GM21723 (cell line): ENCODE measurements at regions not wholly inside any gene's neighbourhood (a gene's known extent, or its start where the extent isn't known, plus 50 kb on each side); places are given as distances from the start of the nearest gene placed in this dataset.

Experiments used
- ATAC-seq: cut with Tn5 transposase; IDR thresholded peaks from one replicate; pipeline ENCODE4 v1.9.1; 2021; ENCODE audit warnings: mild to moderate bottlenecking, moderate library complexity; ENCODE audit not compliant: unreplicated experiment

DNA sequence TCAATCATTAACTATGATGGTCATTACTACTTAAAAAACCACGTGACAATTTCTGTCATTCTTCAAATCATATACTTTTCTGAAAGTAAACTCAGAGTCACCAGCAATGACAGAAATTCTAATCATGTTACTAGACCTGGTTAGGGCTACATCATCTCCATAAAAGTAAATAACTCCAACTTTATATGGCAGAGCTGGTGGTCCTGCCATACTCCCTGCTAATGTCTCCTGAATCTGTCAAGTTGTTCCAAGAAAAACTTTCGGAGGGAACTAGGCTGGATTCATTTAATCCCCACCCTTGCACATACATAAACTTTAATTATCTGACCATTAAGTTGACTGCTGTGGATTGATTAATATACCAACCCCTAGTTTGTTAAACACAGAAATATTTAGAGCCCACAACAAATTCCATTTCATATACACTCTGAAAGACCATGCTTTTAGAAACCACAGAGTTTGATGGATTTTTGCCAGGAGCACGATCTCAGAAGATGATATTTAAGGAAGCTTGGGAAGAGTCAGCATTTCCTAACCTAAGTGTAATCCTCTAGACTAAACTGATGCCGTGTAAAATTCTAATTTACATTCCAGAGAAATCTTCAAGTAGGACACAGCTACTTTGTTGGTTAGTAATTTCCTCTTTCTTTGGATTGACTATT is 577.0 kb downstream of the FAT4 start:
- no peak for ATAC-seq

DNA sequence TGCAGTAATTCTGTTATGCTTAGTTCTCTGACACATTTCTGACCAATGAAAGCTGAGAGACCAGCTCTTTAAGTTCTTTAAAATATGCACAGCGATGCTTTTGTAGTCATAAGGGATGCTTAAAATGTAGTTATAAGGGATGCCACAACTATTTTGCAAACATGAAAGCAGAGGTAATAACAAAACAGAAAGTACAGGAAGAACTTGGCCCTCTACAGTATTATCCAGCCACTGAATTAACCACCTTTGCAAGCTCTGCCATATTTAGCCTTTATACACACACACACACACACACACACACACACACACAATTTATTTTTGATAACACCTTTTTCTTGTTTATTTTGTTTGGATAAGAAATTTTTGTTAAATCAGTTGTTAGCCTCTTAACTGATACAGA is 590.0 kb downstream of the FAT4 start:
- ATAC-seq, result no peak

DNA sequence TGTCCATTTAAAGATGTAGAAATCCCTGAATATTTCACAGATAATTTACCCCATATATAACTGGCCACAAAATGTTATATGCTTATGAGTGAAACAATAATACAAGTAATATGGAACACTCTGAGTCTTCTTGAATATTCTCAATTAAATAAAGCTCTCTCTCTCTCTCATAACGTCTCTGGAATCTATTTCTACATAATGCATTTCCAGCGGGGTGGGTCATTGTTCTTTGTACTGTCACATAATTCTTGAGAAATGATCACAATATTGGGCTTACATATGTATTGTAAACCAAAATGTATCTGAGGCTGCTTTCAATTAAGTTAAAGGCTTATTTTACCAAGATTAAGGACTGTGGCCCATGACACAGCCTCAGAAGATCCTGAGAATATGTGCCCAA is 596.3 kb downstream of the FAT4 start:
- ATAC-seq, result no peak

DNA sequence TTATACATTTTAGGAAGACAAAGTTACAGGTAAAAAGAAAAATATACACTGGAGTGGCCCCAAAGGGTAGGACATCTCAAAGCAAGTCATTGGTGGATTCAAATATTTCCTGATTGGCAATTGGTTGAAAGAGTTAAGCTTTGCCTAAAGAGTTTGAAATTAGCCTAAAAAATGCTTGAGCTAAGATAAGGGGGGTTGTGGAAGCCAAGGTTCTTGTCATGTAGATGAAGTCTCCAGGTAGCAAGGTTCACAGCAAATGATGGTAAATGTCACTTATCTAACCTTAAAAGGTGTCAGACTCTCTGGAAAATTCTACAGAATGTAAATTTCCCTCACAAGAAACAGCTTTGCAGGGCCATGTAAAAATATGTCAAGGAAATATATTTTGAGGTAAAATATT is 596.7 kb downstream of the FAT4 start:
- ATAC-seq, result no peak

DNA sequence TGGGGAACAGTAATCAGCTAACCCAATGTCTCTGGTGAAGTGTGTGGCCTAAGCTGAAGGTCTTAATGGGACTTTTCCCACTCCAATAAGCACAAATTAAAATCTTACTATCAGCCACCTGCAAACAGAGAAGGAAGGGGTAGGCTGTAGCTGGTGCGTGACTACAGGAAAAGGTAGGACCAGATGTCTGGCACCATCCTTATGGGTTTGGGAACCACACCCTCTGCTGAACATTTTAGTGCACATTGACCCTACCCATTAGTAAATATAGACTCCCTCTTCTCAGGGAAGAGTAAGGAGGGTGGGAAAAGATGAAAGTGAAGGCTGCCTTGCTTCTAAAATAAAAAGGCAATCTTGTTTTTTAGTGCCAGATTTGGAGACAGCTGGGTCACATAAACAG is 602.8 kb downstream of the FAT4 start:
- ATAC-seq, result no peak

DNA sequence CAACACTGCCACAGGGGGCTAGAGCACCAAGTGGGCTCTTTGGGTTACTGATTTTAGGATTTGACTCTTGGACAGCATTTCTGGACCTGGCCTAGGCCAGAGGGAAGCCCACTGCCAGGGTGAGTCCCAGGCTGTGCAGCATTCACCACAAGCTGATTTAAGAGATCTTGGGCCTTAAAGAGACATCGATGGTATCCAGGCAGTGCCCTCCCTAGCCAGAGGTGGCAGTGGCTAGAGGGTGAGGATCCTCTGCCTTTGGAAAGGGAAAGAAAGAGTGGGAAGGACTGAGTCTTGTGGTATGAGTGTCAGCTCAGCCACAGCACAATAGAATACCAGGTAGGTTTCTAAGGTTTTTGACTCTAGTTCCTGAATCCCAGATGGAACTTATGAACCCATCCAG is 613.9 kb downstream of the FAT4 start:
- ATAC-seq, result no peak

DNA sequence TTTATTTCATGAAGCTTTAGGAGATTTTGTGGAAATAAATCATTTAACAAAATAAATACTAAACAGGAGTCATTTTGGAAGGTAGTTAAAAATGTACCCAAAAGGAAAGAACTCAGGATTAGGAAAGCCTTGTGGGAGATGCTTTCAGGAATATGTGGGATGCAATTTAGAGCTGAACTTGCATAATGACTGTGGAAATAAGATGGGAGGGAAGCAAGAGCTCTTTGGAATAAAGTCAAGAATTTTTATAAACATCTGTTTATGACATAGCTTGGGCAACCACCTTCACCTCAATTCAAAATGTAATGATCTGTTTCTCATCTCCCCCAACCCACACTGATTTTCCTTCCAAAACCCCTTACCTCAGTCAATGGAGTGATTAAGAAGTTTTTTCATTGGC is 623.8 kb downstream of the FAT4 start:
- ATAC-seq, result no peak

DNA sequence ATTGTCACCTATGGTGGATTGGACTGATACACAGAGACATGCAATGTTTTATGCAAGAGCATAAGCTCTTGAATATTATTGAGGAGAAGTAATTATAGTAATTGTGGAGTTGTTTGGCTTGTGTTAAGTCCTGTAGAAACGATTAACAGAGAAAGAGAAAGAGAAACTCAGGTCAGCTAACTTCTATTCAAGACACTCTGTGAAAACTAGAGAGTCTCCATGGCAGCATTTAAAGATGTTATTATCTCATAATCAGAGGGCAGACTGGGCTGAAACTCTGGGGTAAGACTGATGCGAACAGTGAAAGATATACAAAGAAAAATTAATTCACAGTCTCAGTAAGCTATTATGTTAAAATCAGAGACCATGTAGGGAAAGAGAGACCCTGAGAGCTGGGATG is 625.7 kb downstream of the FAT4 start:
- ATAC-seq, result no peak

DNA sequence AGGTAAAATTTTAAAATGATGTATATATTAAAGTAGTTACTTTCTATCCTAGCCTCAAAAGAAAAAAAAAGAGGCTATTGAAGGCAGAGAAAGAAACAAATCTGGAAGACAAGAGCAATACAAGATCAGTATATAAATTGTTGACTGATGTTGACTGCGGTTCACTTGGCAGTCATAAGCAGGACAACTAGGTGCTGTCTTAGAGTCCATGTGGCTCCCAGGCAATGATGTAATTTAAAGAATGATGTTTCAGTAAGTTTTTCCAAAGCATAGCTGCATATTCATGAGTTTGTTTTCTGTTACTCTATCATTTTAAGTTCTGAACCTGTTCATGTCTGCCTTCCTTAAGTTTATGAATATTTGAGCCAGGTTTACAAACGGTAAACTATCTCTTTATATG is 630.2 kb downstream of the FAT4 start:
- no peak for ATAC-seq

DNA sequence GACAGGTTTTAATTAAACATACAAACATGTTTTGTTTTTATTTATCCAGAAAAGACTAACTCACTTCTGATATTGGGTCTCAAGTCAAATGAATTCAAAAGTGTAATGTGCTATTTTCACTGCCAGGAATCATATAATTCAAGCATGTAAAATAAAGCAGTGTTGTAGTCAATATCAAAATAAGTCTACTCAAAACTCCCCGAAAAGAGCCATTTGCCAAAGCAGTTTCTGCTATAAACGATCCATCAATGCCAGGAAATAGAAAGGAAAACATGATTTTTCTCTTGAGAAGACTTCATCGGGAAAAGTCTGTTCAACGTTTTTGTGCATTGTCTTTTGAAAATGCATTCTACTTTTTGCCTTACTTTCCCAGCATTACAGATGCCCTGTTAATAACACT is 633.3 kb downstream of the FAT4 start:
- ATAC-seq, result no peak

DNA sequence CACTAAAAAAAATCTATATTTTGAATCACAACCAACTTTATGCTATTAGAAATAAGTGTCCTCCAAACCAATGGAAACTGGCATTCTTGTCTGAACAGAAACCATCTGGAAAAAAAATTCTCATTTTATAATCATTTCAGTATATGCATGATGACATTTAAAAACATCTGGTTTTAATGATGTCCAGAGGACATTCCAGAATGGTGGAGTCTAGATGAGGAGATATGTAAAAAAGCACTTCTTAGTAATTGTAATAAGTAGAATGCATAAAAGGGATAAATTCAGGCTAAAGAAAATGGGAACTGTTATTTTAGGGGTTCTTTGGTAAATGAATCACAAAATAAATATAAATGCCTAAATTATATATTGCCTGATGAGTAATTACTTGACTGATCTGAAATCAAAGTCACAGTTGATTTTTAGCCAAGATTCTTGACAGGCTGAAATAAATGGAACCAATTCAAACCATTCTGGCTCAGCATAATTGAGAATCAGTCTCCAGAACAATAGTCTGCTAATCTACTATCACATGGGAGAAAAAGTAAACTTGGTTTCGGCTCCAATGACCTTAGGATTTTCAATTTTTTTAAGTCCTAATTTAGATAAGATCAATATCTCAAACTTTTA is 636.6 kb downstream of the FAT4 start:
- ATAC-seq, result no peak

DNA sequence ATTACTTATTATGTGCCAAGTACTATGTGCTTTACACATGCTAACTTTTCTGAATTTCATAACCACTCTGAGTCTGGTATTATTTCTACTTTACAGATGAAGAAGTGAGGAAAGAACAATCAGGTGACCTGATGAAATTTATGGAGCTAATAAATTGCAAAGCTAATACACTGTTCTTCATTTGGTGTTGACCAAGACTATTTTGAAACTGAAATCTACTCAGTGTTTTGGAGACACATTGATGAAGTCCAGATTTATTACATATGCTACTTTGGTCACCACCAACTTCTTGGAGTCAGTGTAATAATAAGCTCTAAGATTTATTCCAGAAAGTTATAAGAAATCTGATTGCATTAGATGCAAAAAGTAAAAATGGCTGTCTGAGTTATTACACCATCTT is 637.9 kb downstream of the FAT4 start:
- ATAC-seq, result no peak

DNA sequence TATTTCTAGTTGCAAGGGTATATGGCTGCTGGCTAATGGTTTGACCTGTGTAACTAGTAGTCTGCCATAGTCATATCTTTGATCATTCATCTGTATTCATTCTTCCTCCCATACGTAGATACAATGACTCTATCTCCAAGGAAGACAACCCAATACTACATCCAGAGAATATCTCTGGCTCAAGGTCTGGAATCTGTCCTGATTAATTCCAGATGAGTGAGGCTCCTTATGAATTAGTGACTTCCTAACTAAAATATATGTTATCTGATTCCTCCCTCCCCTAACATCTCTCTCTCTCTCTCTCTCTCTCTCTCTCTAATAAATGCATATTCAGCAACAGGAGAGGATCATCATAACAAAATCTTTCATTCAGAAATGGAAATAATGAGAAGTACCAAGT is 641.5 kb downstream of the FAT4 start:
- ATAC-seq, result no peak

DNA sequence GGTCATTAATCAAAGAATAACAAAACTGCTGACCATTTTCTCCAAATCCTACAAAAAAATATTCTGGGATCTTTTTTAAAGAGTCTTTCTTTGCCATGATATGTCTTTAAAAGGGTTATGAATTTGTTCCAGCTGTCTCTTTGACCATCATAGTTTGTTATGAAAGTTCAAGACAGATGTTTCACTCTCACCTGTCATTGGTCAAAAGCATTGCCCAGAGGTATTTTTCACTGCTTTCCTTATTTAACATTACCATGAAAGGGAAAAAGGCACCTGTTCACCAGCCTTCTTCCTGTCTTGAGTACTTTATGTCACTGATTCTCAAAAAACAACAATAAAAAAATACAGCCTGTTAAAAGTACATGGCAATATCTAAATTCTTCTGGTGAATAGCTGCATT is 643.8 kb downstream of the FAT4 start:
- no peak for ATAC-seq

DNA sequence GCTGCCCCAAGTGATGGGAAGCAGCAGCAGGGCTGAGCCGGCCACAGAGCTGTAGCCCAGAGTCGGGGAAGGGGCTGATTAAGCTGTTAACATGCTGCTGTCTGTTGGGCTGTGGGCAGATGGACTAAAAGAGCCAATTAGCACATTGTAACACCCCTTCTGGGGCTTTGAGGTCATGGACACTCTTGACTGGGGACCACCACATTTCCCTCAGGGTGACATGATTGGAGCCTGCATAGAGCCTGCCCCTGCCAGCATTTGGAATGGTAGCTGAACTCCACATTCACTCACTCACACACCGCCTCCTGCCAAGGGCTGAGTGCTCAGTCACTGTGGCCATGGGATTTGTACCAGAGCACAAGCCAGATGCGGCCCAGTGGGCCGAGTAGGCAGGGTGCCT is 646.9 kb downstream of the FAT4 start:
- no peak for ATAC-seq

DNA sequence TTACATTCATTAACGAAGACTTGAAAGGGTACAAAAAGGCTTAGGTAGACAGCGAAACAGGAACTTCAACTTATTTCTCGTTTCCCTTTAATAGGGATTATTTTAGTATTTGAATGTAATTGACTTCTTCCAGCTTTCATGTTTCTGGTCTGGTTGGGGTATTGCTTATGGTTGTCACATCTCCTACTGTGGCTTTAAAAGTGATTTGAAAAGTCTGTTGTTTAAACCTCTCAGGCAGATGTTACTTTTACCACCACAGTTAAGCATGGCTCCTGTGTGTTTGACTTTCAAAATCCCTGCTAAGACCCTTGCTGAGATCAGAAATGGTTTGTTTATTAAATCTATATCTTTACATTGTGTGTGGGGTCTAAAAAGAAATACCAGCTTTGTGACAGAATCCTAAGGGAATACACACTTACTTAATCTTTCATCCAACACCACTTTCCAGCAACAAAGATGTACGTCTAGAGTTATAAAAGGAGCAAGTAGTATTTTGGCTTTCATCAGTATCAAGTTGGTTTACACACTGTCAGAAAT is 661.2 kb downstream of the FAT4 start:
- no peak for ATAC-seq

DNA sequence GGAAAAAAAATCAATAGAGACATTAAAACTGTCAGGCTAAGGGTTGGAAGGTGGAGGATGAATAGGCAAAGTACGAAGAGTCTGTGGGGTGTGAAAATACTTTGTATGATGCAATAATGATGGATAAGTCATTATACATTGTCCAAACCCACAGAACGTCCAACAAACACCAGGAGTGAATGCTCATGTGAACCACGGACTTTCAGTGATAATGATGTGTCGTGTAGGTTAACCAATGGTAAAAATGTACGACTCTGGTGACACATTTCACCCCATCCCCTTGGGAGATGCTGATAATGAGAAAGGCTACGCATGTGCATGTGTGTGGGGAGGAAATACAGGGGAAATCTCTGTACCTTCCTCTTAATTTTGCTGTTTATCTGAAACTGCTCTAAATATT is 665.2 kb downstream of the FAT4 start:
- ATAC-seq, result no peak

DNA sequence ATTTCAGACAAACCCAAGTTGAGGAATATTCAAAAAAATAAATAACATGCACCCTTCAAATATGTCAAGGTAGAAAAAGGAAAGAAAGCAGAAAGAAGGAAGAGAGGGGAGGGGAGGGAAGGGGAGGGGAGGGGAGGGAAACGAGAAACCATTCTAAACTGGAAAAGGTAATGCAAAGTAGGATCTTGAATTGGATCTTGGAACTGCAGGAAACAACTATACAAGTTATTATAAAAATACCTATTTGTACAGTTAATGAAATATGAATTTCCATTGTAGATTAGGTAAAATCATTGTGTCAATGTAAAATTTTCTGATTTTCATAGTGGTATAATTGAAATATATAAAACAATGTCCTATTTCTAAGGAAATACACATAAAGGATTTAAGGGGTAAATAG is 668.4 kb downstream of the FAT4 start:
- ATAC-seq, result no peak

DNA sequence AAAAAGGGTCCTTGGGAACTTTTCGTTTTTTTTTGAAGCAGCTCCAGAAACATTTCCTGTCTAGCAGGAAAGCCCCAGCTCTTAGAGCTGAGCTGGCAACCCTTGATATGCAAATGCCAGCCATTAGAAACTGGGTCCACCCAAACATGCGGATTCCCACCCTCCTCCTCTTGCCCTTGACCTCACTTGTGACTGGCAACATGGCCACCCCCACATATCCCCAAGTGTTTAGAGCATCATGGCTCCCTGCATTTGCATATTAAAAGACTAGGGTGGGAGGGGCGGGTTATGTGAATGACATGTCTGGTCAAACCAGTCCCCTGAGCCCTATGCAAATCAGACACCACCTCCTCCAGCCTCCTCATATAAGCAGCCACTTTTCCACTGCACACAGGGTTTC is 671.1 kb downstream of the FAT4 start:
- ATAC-seq, result no peak

DNA sequence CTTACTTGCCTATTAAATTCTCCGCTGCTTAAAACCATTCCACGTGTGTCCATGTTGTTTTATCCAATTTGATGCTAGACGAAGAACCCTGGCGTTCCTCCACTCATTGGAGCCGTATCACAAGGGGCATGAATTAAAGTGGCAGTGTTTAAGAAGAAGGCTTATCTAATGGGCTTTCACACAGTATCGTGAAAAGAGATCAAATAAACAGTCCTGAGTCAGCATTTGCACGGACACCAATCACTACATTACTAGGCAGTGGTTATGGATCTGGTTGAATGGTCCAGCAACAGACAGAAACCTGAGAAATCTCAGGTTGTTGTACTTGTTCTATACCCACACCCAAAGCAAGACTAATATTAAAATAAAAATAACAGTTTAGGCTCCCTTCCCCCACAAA is 671.6 kb downstream of the FAT4 start:
- ATAC-seq, result no peak

DNA sequence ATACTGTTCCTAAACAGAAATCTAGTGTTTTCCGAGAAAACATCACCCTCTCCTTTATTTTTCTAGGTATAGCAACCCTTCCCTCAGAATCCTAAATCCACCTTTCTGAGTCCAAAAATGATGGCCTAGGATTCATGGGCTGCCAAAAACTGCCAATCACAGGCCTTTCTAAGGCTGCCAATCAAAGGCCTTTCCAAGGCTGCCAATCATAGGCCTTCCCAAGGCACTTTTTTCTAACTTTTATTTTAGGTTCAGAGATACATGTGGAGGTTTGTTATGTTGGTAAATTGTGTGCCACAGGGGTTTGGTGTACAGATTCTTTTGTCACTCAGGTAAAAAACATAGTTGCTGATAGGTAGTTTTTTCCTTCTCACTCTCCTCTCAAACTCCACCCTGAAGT is 673.7 kb downstream of the FAT4 start:
- ATAC-seq, result no peak

DNA sequence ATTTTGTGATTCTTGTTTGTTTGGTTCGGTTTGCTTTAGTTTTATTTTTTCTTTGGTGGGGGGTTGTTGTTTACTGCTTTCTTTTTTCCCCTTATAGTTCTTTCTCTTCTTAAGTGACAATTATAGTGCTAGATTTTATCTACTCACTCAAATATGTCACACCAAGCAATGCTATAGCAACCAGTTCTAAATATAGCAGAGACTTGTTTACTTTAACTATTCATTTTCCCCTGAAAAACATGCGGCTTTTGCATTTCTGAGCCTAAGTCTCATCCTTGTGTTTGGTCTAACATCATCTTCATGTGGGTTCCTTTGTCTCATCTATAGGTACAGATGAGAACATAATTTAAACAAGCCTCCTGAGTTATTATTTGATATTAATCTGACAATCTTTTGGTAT is 676.6 kb downstream of the FAT4 start:
- ATAC-seq, result no peak

DNA sequence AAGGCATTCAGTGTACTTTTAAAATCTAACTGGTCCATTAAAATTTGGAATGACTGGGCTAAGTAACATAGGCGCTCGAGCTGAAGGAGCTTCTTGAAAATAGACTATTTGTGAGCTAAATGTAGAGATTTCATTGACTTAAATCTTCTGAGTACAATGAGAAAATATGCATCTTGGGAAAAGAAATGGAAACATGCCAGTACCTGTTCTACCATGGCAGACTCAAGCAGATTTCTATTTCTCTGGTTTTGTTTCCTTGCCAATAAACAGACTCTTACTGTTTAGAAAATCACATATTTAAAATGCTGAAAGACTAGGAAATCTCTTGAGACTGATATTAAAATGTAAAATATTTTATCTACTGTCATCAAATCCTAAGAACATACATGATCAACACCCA is 678.1 kb downstream of the FAT4 start:
- no peak for ATAC-seq
